ENCODE measurements at regions not wholly inside any gene's neighbourhood (a gene's known extent, or its start where the extent isn't known, plus 50 kb on each side); places are given as distances from the start of the nearest gene placed in this dataset.

GRCh38 chr5:153350175-153350883 is 140.1 kb upstream of the GRIA1 start (continued):
- no peak for TF ChIP-seq MAFK (IDR thresholded peaks at IDR 0.05; ENCODE audit: low read depth, low read length)
- no peak for TF ChIP-seq NRF1 (IDR thresholded peaks at IDR 0.05; ENCODE audit: low read depth, low read length)
- no peak for TF ChIP-seq HDAC6 (IDR thresholded peaks at IDR 0.05; ENCODE audit: low read depth, low read length)
- TF ChIP-seq YY1 (IDR thresholded peaks at IDR 0.05; ENCODE audit: low read depth, low read length), result no peak
- no peak for TF ChIP-seq CEBPB (IDR thresholded peaks at IDR 0.05; ENCODE audit: low read depth, low read length)
- TF ChIP-seq ATF2 (IDR thresholded peaks at IDR 0.05; ENCODE audit: low read length), result peak; percentile 57; the same call in 1 of the 2 replicates
- TF ChIP-seq TAF1 (IDR thresholded peaks at IDR 0.05; ENCODE audit: low read depth, low read length), result 0 out of 2 replicates have a peak, but pooled peaks have one; percentile 24
- TF ChIP-seq POU5F1 (IDR thresholded peaks at IDR 0.05; ENCODE audit: low read depth, low read length), result no peak
- 0 out of 4 replicates have a peak, but pooled peaks of 1 of the 2 experiments have one; percentile 3 for TF ChIP-seq HDAC2 (IDR thresholded peaks at IDR 0.05; ENCODE audit: borderline replicate concordance in 1 of 2, low read depth in 2 of 2, low read length in 2 of 2)
- peak in 1 of 2 experiments; percentile 64; a peak in 1 of 3 replicates for TF ChIP-seq EP300 (IDR thresholded peaks at IDR 0.05; ENCODE audit: borderline replicate concordance in 1 of 2, low read depth in 2 of 2, low read length in 2 of 2)
- no peak for TF ChIP-seq ZNF274 (IDR thresholded peaks at IDR 0.05; ENCODE audit: borderline replicate concordance, extremely low read depth, low read length)
- peak; percentile 6; the same call in 1 of the 2 replicates for TF ChIP-seq SIX5 (IDR thresholded peaks at IDR 0.05; ENCODE audit: low read depth, low read length)
- TF ChIP-seq JUN (IDR thresholded peaks at IDR 0.05; ENCODE audit: low read depth, low read length), result no peak
